Cortex of kidney (tissue), 1 donor: ENCODE measurements at regions not wholly inside any gene's neighbourhood (a gene's known extent, or its start where the extent isn't known, plus 50 kb on each side); places are given as distances from the start of the nearest gene placed in this dataset.
"Not testable (repeated sequence)": the region's sequence is repeated elsewhere in the genome, so short reads cannot be mapped to it uniquely, and the experiment has no call there.

Experiments used
- DNase-seq: peaks from one replicate; lab custom pipeline; 2025; lab: John Stamatoyannopoulos, UW

DNA sequence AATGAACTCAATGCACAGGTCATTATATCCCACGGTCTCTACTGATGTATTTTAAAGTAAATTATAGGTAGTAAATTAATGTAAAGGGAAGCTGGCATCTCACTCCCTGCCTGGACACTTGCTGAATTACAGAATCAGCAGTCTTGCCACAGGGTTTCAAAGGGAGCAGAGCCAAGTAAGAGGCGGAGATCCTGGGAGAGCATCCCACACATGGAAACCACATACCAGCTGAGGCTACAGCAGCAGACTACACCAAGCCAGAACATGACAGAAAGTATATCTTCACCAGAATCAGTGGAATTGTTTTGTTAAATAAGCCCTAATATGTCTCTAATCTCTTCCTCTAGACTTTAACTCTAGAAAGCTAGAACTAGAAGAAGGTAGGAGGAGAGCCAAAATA lies 1689.2 kb upstream of the WWC1 start:
- no peak for DNase-seq

- DNase-seq: no peak
Measured at GRCh38 chr5:166617507-166617906, 1673.9 kb upstream of the WWC1 start.

DNA sequence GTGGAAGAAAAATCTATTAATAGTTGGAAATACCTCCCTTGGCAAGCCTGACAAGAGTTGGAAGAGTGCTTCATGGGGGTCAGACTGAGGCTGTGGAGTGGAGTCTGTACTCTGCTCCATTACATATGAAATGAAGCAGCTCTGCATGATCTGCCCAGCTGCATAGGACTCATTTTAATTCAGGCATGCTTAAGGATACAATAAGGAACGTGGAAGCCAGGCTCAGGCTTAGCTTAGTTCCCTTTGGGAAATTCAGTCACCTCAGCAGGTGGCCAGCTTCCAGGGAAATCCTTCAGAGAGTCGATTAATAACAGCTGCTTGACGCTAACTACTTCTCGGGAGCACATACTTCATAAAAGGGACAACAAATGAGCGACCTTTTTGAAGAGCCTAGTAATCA lies 1672.9 kb upstream of the WWC1 start:
- DNase-seq: no peak

- no peak for DNase-seq
Measured at GRCh38 chr5:166624573-166624972, 1666.9 kb upstream of the WWC1 start.

GRCh38 chr5:166625210-166625865 lies 1666.1 kb upstream of the WWC1 start:
- no peak for DNase-seq

- no peak for DNase-seq
Measured at GRCh38 chr5:166637295-166637694, 1654.2 kb upstream of the WWC1 start.

DNA sequence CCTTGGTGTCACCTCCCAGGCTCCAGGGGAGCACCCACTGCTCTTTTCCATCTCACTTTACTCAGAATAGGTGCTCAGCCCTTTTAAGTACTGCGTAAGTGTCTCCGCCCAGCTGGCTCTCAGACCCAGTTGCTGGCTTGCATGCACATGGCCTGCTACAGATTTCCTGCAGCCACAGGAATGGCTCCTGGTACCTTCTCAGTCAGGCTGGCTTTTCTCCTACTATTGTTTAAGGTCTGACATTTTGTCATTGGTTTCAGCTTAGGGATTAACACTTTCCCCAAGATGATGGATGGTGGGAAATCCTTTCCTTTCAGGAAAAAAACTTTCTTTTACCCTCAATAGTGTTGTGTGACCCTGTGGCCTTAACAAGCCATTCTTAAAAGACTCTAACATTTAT lies 1652.3 kb upstream of the WWC1 start:
- DNase-seq: no peak

GRCh38 chr5:166640136-166640535 lies 1651.3 kb upstream of the WWC1 start:
- not testable (repeated sequence) for DNase-seq

- no peak for DNase-seq
Measured at GRCh38 chr5:166648736-166649135, 1642.7 kb upstream of the WWC1 start.

- no peak for DNase-seq
Measured at GRCh38 chr5:166649676-166650075, 1641.8 kb upstream of the WWC1 start.

DNA sequence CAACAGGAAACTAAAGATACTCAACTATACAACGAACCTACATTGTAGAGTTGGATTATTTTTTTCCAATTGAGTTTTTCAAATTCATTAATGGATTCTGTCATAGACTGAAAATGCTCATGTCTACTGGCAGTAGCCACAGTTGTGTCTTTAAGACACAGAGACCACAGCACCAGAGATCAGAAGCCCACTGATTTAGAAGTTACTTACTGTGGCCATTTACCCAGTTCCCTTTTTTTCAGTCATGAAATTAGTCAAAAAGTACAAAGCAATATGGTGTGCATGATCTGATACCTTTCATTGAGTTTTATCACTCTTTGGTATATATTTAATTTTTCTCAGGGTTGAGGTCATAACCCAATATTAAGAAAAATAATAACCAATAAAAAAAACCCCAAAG lies 1640.2 kb upstream of the WWC1 start:
- DNase-seq: no peak

DNA sequence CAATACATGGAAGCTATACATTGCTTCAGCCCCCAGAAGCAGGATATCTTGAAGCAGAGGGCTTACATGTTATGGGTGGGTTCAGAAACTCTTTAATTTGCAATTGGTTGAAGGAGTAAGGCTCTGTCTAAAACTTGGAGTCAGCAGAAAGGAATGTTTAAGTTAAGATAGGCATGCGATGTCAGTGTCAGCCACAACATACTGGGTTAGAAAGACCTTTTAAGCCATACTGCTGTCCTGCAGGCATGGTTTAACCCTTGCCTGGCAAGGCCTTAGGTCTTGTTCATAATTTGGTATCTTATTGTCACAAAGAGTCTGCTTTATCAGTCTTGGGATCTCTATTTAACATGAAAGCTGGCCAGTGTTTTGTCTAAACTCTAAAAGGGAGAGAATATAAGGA lies 1619.6 kb upstream of the WWC1 start:
- no peak for DNase-seq

DNA sequence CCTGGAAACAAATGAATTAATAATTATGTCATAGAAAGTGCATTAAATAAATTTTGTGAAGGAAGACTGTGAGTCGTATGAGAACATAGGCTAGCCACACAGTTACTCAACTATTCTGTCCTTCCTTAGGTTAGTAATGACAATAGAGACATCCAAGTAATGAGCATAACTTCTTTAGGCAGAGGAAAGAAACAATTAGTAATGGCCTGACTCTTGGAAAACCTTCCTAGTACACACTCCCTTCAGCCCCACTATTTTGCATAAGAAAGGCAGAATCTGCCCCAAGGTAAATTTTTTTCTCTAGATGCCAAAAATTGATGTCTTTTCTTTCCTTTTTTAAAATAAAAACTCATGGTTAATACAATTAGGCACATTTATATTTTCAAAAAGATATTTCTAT lies 1619.0 kb upstream of the WWC1 start:
- no peak for DNase-seq

DNA sequence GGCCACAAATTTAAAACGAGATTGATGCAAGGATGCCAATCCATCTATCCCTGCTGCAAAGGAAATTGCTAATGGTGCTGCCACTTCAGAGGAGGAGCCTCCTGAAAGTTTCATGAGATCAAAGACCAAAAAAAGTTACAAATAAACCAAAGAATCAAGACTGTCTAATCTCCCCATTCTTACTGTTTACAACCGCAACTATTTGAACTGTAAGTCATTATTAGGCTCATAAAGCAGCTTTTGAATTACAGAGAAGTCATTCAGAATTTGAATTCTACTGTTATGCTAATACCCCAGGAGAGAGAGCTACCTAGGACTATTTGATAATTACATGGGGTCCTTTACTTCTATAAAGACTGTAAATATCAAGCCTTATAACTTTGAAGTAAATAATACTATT lies 1613.6 kb upstream of the WWC1 start:
- no peak for DNase-seq

GRCh38 chr5:166679331-166679730 lies 1612.1 kb upstream of the WWC1 start:
- no peak for DNase-seq

- DNase-seq: no peak
Measured at GRCh38 chr5:166695326-166695725, 1596.1 kb upstream of the WWC1 start.

- DNase-seq: no peak
Measured at GRCh38 chr5:166708291-166708690, 1583.2 kb upstream of the WWC1 start.

- DNase-seq: no peak
Measured at GRCh38 chr5:166709691-166710090, 1581.8 kb upstream of the WWC1 start.

GRCh38 chr5:166710271-166710670 lies 1581.2 kb upstream of the WWC1 start:
- DNase-seq: no peak

DNA sequence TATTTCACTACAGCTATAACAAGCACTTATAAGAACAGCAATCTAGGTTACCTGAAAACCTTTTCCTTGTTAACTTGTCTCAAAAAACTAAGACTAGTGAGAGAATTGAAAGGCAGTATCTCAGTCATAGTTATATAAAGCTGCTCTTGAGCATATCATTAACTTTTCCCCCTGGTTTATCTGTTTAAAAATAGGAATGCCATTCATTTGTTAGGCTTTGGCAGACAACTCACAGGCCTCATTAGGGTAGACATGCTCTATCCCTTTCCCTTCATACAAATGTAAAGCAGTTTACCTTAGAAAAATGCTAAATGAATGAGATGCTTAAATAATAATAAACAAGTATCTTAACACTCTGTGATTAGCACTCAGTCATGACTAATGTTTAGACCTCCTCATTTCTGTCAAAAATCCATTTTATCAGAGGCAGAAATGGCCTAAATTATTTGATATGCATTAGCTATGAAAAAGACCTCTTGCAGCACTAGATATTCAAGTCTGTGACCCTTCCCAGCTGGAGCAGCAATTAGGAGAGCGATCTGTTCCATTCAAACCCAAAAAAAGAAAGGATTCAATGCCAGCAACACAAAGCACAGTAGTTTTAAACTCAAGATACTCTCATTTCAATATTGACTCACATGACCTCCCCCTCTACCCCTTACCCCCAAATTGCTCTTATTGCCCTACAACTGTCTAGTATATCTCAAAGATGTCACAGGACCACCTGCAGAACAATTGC lies 1578.8 kb upstream of the WWC1 start:
- no peak for DNase-seq

DNA sequence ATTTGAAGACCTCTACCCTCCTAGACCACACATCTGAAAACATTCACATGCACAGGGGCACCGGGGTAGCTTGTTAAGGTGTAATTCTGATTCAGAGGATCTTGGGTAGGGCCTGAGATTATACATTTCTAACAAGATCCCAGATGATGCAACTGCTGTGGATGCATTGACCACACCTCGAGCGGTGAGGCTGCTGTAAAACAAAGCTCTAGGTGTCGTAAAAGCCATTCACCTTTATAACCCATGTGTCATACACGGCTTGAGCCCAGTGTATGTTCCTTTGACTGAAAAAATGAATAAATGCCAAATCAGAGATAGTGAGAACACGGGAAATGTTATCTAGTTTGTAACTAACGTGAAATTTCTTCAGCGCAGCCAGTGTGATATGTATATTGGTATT lies 1578.2 kb upstream of the WWC1 start:
- DNase-seq: no peak

- no peak for DNase-seq
Measured at GRCh38 chr5:166716856-166717492, 1574.5 kb upstream of the WWC1 start.

DNA sequence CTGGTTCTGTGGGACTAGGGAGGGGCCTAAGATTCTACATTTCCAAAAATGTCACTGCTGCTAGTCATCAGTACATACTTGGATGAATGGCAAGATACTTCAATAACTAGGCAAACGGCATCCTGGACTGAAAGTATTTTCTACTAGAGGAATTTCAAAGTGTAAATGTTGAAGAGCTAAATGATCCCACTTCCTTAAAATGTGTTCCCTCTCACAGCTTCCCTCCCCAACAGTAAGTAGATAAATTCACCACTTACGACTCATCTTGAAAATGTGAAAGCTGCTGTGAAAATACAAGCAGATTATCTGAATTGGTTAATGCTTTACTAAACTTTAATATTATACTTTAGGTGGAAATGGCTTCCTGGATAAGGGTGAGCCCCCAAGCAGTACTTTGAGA lies 1571.5 kb upstream of the WWC1 start:
- no peak for DNase-seq
